ENCODE measurements at regions not wholly inside any gene's neighbourhood (a gene's known extent, or its start where the extent isn't known, plus 50 kb on each side); places are given as distances from the start of the nearest gene placed in this dataset.

GRCh38 chr4:186342582-186342981, 76.6 kb downstream of the F11 start:
- no peak for TF ChIP-seq CTCF (IDR thresholded peaks at IDR 0.05)
- no peak for TF ChIP-seq POLR2A (IDR thresholded peaks at IDR 0.05)
